CD4-positive, alpha-beta T cell (primary cell): ENCODE measurements at regions not wholly inside any gene's neighbourhood (a gene's known extent, or its start where the extent isn't known, plus 50 kb on each side); places are given as distances from the start of the nearest gene placed in this dataset.

Source experiments
- ATAC-seq: fragments of 200-7000 bp; cut with Tn5 transposase; one replicate; pipeline ENCODE4 v1.10.0; 2022; ENCODE audit warnings: mild to moderate bottlenecking; ENCODE audit not compliant: poor library complexity
- CTCF ChIA-PET: fragments of 350-600 bp; sonication (Branson Sonifier 250); formaldehyde crosslinking; loops from one replicate; lab custom pipeline; 2021; ENCODE audit warnings: antibody characterized with exemption, inconsistent platforms; lab: Charles Lee
- POLR2A ChIA-PET: fragments of 350-600 bp; sonication (Branson Sonifier 250); formaldehyde crosslinking; loops from one replicate; lab custom pipeline; 2021; ENCODE audit warnings: antibody characterized with exemption, inconsistent platforms; lab: Charles Lee
- DNase-seq, 14 experiments: peaks; one replicate each; pipeline ENCODE4 v3.0.0-alpha.2; 2013 to 2020; ENCODE audit warnings: mixed read lengths in 2 of 14
- H3K27ac ChIP-seq, 2 donors: one replicate each; pipeline versions ENCODE4 v1.5.1 to v1.7.0; 2013; ENCODE audit warnings: low read length in 2 of 2, low read depth in 1 of 2, mild to moderate bottlenecking in 1 of 2
- H3K27me3 ChIP-seq, 2 experiments: 1 replicate in 1 of 2; 2 replicates in 1 of 2; pipeline versions ENCODE4 v1.6.1 to v1.7.0; 2013; ENCODE audit warnings: low read length in 2 of 2, control low read depth in 1 of 2, mild to moderate bottlenecking in 1 of 2, moderate library complexity in 1 of 2; ENCODE audit not compliant: insufficient read depth in 2 of 2, control insufficient read depth in 1 of 2
- H3K36me3 ChIP-seq: one replicate; pipeline ENCODE4 v1.6.1; 2013; ENCODE audit warnings: low read length, control low read depth; ENCODE audit not compliant: insufficient read depth
- H3K4me1 ChIP-seq: one replicate; pipeline ENCODE4 v1.6.1; 2013; ENCODE audit warnings: low read length, control low read depth; ENCODE audit not compliant: insufficient read depth
- H3K4me3 ChIP-seq: one replicate; pipeline ENCODE4 v1.5.1; 2013; ENCODE audit warnings: mild to moderate bottlenecking, low read length, moderate library complexity
- H3K9me3 ChIP-seq, 2 experiments: 1 replicate in 1 of 2; 2 replicates in 1 of 2; pipeline versions ENCODE4 v1.6.1 to v1.7.0; 2013; ENCODE audit warnings: low read length in 2 of 2, mild to moderate bottlenecking in 2 of 2, control low read depth in 1 of 2, moderate library complexity in 1 of 2; ENCODE audit not compliant: control insufficient read depth in 1 of 2, insufficient read depth in 1 of 2
- H3K27ac Mint-ChIP-seq: one replicate; pipeline ENCODE4 v1.8.0; 2020; ENCODE audit warnings: mixed read lengths
- H3K27me3 Mint-ChIP-seq: one replicate; pipeline ENCODE4 v1.8.0; 2021; ENCODE audit warnings: mixed read lengths
- H3K36me3 Mint-ChIP-seq: one replicate; pipeline ENCODE4 v1.8.0; 2021; ENCODE audit warnings: low read depth, mixed read lengths
- H3K4me1 Mint-ChIP-seq: one replicate; pipeline ENCODE4 v1.8.0; 2021; ENCODE audit warnings: low read depth, mixed read lengths
- H3K4me3 Mint-ChIP-seq: one replicate; pipeline ENCODE4 v1.8.0; 2020; ENCODE audit warnings: mild to moderate bottlenecking, mixed read lengths
- H3K9me3 Mint-ChIP-seq: one replicate; pipeline ENCODE4 v1.8.0; 2020; ENCODE audit warnings: mixed read lengths
- intact Hi-C, 2 experiments: fragments of 100-400 bp; cut with DNase I in 1 of 2; cut with micrococcal nuclease in 1 of 2; formaldehyde crosslinking; loops; one replicate each; pipeline versions ENCODE4 v1.15.1 to v1.9.0; 2023 to 2025; cut with DNase I, micrococcal nuclease
- TF ChIP-seq, protein P1 (sequence below): fragments of 200-600 bp; IDR thresholded peaks from one replicate; pipeline ENCODE4 v1.8.0; 2022; ENCODE audit warnings: antibody characterized with exemption, mild to moderate bottlenecking

DNA sequence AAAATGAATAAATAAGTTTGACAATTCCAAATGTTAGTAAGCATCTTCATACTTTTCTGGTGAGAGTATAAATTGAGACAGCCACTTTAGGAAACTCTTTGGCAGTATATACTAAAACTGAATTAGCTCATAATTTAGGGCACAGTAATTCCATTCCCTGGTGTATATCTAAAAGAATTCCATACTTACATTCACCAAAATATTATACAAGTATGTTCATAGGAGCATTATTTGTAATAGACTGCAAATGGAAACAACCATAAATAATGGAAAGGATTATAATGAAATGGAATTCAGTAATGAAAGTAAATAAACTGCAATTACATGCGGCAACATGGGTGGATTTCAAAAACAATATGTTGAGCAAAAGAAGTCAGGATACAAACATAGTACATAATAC lies 315.8 kb upstream of the LRRC4C start:
- intact Hi-C loops, result no loop called here
- no peak for ATAC-seq
- Mint-ChIP-seq H3K4me3 (no peak overlapping the region), H3K27ac (no peak overlapping the region), H3K27me3 (no peaks in the 10 kb centered on the region), H3K36me3 (no peaks in the 10 kb centered on the region), H3K9me3 (peaks cover 17% of the 10 kb centered on the region), H3K4me1 (no peaks in the 10 kb centered on the region)
- Histone ChIP-seq H3K36me3 (no peaks in the 10 kb centered on the region), H3K9me3 (peaks cover 0 to 2% of the 10 kb centered on the region in 2 experiments), H3K4me1 (no peaks in the 10 kb centered on the region), H3K27ac (no peak overlapping the region), H3K27me3 (no peaks in the 10 kb centered on the region), H3K4me3 (no peak overlapping the region)
- ChIA-PET CTCF (no interaction called here), POLR2A (no interaction called here)
- TF ChIP-seq, protein P1, sequence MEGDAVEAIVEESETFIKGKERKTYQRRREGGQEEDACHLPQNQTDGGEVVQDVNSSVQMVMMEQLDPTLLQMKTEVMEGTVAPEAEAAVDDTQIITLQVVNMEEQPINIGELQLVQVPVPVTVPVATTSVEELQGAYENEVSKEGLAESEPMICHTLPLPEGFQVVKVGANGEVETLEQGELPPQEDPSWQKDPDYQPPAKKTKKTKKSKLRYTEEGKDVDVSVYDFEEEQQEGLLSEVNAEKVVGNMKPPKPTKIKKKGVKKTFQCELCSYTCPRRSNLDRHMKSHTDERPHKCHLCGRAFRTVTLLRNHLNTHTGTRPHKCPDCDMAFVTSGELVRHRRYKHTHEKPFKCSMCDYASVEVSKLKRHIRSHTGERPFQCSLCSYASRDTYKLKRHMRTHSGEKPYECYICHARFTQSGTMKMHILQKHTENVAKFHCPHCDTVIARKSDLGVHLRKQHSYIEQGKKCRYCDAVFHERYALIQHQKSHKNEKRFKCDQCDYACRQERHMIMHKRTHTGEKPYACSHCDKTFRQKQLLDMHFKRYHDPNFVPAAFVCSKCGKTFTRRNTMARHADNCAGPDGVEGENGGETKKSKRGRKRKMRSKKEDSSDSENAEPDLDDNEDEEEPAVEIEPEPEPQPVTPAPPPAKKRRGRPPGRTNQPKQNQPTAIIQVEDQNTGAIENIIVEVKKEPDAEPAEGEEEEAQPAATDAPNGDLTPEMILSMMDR, result no peak
- no peak for DNase-seq

DNA sequence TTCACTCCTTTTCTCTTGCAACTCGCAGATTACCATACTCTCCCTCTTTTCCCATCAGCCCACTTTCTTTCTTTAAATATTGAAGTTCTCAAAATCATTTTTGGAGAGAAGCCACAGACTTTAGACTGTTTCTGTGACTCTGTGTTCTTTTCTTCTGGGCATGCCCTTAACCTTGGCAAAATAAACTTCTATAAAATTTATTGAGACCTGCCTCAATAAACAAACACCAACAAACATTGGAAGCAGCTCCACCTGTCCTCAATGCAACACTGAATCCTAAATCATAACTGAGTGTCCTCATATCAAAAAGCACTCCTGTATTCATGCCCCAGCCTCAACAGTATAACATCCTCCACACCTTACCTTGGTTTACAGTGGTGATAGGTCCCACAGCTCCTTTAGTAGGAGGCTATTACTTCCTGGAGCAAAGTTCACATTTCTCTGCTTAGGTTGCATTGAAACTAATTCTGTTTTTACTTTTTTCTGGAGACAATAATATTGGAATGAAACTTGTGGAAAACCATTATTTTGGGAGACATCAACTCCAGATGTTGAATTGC lies 320.0 kb upstream of the LRRC4C start:
- no peaks in the 10 kb centered on the region for H3K4me1 ChIP-seq
- H3K27ac Mint-ChIP-seq, result no peak overlapping the region
- ChIA-PET POLR2A (no interaction called here), CTCF (no interaction called here)
- peaks cover 0 to 12% of the 10 kb centered on the region in 2 experiments for H3K9me3 ChIP-seq
- ATAC-seq, result no peak
- H3K36me3 ChIP-seq, result no peaks in the 10 kb centered on the region
- intact Hi-C loops, result no loop called here
- peaks cover 12% of the 10 kb centered on the region for H3K9me3 Mint-ChIP-seq
- no peaks in the 10 kb centered on the region for H3K36me3 Mint-ChIP-seq
- no peak for DNase-seq
- no peak overlapping the region for H3K4me3 ChIP-seq
- no peak overlapping the region for H3K27ac ChIP-seq
- no peaks in the 10 kb centered on the region for H3K4me1 Mint-ChIP-seq
- TF ChIP-seq, protein P1, result no peak
- H3K27me3 Mint-ChIP-seq, result no peaks in the 10 kb centered on the region
- no peaks in the 10 kb centered on the region for H3K27me3 ChIP-seq
- no peak overlapping the region for H3K4me3 Mint-ChIP-seq

DNA sequence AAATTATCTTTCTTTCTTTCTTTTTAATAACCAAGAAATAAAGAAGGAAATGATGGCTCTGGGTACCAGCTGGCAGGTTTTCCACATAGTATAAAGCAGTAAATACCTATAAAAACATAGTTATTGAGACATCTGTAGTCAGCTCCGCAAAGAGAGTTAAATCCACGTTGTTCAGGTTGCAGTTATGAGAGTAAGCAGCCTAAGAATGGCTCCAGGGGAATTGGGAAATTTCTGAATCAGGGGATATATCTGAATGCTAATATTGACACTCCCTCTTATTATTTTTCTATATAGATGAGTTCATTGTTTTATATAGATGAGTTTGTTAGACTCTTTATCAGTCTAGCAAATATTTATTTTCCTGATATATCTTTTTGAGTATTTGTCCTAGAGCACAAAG lies 322.0 kb upstream of the LRRC4C start:
- ChIA-PET CTCF (no interaction called here), POLR2A (no interaction called here)
- ATAC-seq (no peak), DNase-seq (no peak)
- peaks cover 5 to 14% of the 10 kb centered on the region in 2 experiments for H3K9me3 ChIP-seq
- no peaks in the 10 kb centered on the region for H3K36me3 ChIP-seq
- Mint-ChIP-seq H3K27ac (no peak overlapping the region), H3K4me1 (no peaks in the 10 kb centered on the region), H3K36me3 (no peaks in the 10 kb centered on the region), H3K27me3 (no peaks in the 10 kb centered on the region), H3K4me3 (no peak overlapping the region), H3K9me3 (peaks cover 15% of the 10 kb centered on the region)
- no peak overlapping the region for H3K4me3 ChIP-seq
- TF ChIP-seq, protein P1, result no peak
- H3K4me1 ChIP-seq, result no peaks in the 10 kb centered on the region
- intact Hi-C loops, result no loop called here
- no peak overlapping the region for H3K27ac ChIP-seq
- H3K27me3 ChIP-seq, result no peaks in the 10 kb centered on the region
